HepG2 (cell line): ENCODE measurements at regions not wholly inside any gene's neighbourhood (a gene's known extent, or its start where the extent isn't known, plus 50 kb on each side); places are given as distances from the start of the nearest gene placed in this dataset.

ENCODE experiments used
- ATAC-seq: fragments of 200-7000 bp; cut with Tn5 transposase; 3 replicates; pipeline ENCODE4 v1.9.1; 2020; ENCODE audit warnings: mild to moderate bottlenecking, moderate library complexity
- BruUV-seq: library from RNA; stranded (reverse); fragments of 400-500 nt; replicated peaks from 2 replicates; lab custom pipeline; 2021; lab: Mats Ljungman, UMichigan
- CTCF ChIA-PET: fragments of 300-600 bp; formaldehyde crosslinking; extraction: SDS; loops from one replicate; lab custom pipeline; 2021; ENCODE audit warnings: low total read pairs, inconsistent platforms, low intra/inter-chr PET ratio; lab: Yijun Ruan, JAX
- POLR2A ChIA-PET: fragments of 350-600 bp; sonication (Branson Sonifier 250); formaldehyde crosslinking; loops from one replicate; lab custom pipeline; 2020; ENCODE audit warnings: antibody characterized with exemption, inconsistent platforms; lab: Yijun Ruan, JAX
- DNase-seq: peaks from one replicate; pipeline ENCODE4 v3.0.0-alpha.2; 2015; ENCODE audit warnings: low spot score
- FAIRE-seq: peaks from 3 replicates; lab custom pipeline; 2011; peaks lifted over from hg19 to GRCh38; lab: Jason Lieb, UNC
- H2AFZ ChIP-seq: one replicate; pipeline ENCODE4 v1.6.1; 2011; ENCODE audit warnings: low read length, inconsistent platforms
- H3K27ac ChIP-seq: fragments of 300-600 bp; 3 replicates; pipeline ENCODE4 v1.8.0; 2011; ENCODE audit warnings: mixed run types, mild to moderate bottlenecking, mixed read lengths, low read length, inconsistent platforms; ENCODE audit not compliant: insufficient read depth; ENCODE audit errors: extremely low read length
- H3K27me3 ChIP-seq, 2 experiments: fragments of 200-600 bp in 1 of 2; 2 replicates in 1 of 2; 3 replicates in 1 of 2; pipeline versions ENCODE4 v1.6.0 to v1.8.0; 2011; ENCODE audit warnings: low read length in 2 of 2, mild to moderate bottlenecking in 2 of 2, moderate library complexity in 2 of 2, inconsistent platforms in 1 of 2; ENCODE audit not compliant: insufficient read depth in 2 of 2, control insufficient read depth in 1 of 2
- H3K36me3 ChIP-seq, 2 experiments: fragments of 200-600 bp in 1 of 2; replicated peaks in 1 of 2; 2 replicates in 1 of 2; 3 replicates in 1 of 2; pipeline versions ENCODE4 v1.5.1 to v1.8.0; 2011; ENCODE audit warnings: low read length in 2 of 2, inconsistent platforms in 1 of 2; ENCODE audit not compliant: insufficient read depth in 2 of 2, control insufficient read depth in 1 of 2
- H3K4me1 ChIP-seq: 2 replicates; pipeline ENCODE4 v1.5.1; 2012; ENCODE audit warnings: low read length, inconsistent platforms; ENCODE audit not compliant: insufficient read depth
- H3K4me2 ChIP-seq: 2 replicates; pipeline ENCODE4 v1.6.0; 2011; ENCODE audit warnings: low read depth, low read length, inconsistent platforms
- H3K4me3 ChIP-seq, 3 experiments: fragments of 200-600 bp in 1 of 3; sonication (generic), shearing (Covaris generic) in 1 of 3; replicated peaks in 1 of 3; 2 replicates each; pipeline ENCODE4 v1.5.1; 2011 to 2016; ENCODE audit warnings: low read length in 3 of 3, inconsistent platforms in 2 of 3, low read depth in 2 of 3, mild to moderate bottlenecking in 2 of 3, control low read depth in 1 of 3, mixed read lengths in 1 of 3; ENCODE audit not compliant: insufficient read depth in 1 of 3
- H3K79me2 ChIP-seq: one replicate; pipeline ENCODE4 v1.6.1; 2011; ENCODE audit warnings: low read length, inconsistent platforms; ENCODE audit not compliant: insufficient read depth
- H3K9ac ChIP-seq: 2 replicates; pipeline ENCODE4 v1.6.0; 2011; ENCODE audit warnings: mild to moderate bottlenecking, low read depth, low read length, inconsistent platforms; ENCODE audit not compliant: insufficient read depth
- H3K9me3 ChIP-seq: 2 replicates; pipeline ENCODE4 v1.5.1; 2012; ENCODE audit warnings: mild to moderate bottlenecking, low read length
- H4K20me1 ChIP-seq: 2 replicates; pipeline ENCODE4 v1.6.0; 2011; ENCODE audit warnings: inconsistent platforms, mild to moderate bottlenecking, low read length, moderate library complexity; ENCODE audit not compliant: insufficient read depth
- ATF1 ChIP-seq: IDR thresholded peaks from 2 replicates; pipeline ENCODE4 v1.6.1; 2016; ENCODE audit warnings: mild to moderate bottlenecking, control low read depth
- CENPT ChIP-seq: sonication (generic); formaldehyde crosslinking; IDR thresholded peaks from 2 replicates; pipeline ENCODE4 v1.8.0; 2022; ENCODE audit warnings: low read depth, mild to moderate bottlenecking, moderate library complexity, missing genetic modification reagents
- MEIS2 ChIP-seq: sonication (generic); formaldehyde crosslinking; IDR thresholded peaks from 2 replicates; pipeline ENCODE4 v1.9.0; 2021; ENCODE audit warnings: mild to moderate bottlenecking, missing genetic modification reagents
- NR0B2 ChIP-seq: sonication (generic); formaldehyde crosslinking; IDR thresholded peaks from 2 replicates; pipeline ENCODE4 v1.4.0; 2020; ENCODE audit warnings: mild to moderate bottlenecking, missing genetic modification reagents
- RBM39 ChIP-seq: fragments of 200-400 bp; formaldehyde crosslinking; IDR thresholded peaks from one replicate; pipeline ENCODE4 v1.6.1; 2018; ENCODE audit warnings: antibody characterized with exemption, mild to moderate bottlenecking, low read depth, low read length; ENCODE audit not compliant: poor library complexity, severe bottlenecking
- SRY ChIP-seq: sonication (generic); formaldehyde crosslinking; IDR thresholded peaks from 2 replicates; pipeline ENCODE4 v1.8.0; 2022; ENCODE audit warnings: mild to moderate bottlenecking, missing genetic modification reagents
- TBP ChIP-seq: sonication (generic); formaldehyde crosslinking; IDR thresholded peaks from 2 replicates; pipeline ENCODE4 v1.5.0; 2020; ENCODE audit warnings: missing genetic modification reagents
- ZC3H13 ChIP-seq: sonication (generic); formaldehyde crosslinking; IDR thresholded peaks from 2 replicates; pipeline ENCODE4 v1.8.1; 2023; ENCODE audit warnings: mild to moderate bottlenecking, missing genetic modification reagents, moderate library complexity
- ZNF263 ChIP-seq: sonication (generic); formaldehyde crosslinking; IDR thresholded peaks from 2 replicates; pipeline ENCODE4 v1.4.0; 2020; ENCODE audit warnings: missing genetic modification reagents
- ZNF549 ChIP-seq: sonication (generic); formaldehyde crosslinking; IDR thresholded peaks from 2 replicates; pipeline ENCODE4 v1.5.0; 2020; ENCODE audit warnings: missing genetic modification reagents
- ZNF646 ChIP-seq: sonication (generic); formaldehyde crosslinking; IDR thresholded peaks from 2 replicates; pipeline ENCODE4 v1.9.0; 2021; ENCODE audit warnings: mild to moderate bottlenecking, missing genetic modification reagents
- ZNF839 ChIP-seq: sonication (generic); formaldehyde crosslinking; IDR thresholded peaks from 2 replicates; pipeline ENCODE4 v1.4.0; 2020; ENCODE audit warnings: missing genetic modification reagents, mild to moderate bottlenecking, borderline replicate concordance
- WGBS: methylation state at CpG from one replicate; pipeline ENCODE4 v1.1.6; 2017; ENCODE audit warnings: low lambda C conversion rate; 5-methylcytosine and 5-hydroxymethylcytosine counted together
- in situ Hi-C: cut with HindIII; loops from 2 replicates; pipeline ENCODE4 v1.10.0; 2017; ENCODE audit warnings: low pct_unique_long_range_greater_than_20kb; ENCODE audit not compliant: extremely low pct_ligation_motif_present
- intact Hi-C: fragments of 100-400 bp; cut with micrococcal nuclease; formaldehyde crosslinking; loops from one replicate; pipeline ENCODE4 v1.10.0; 2022; ENCODE audit not compliant: unreplicated experiment

- in situ Hi-C loops, result no loop called here
Measured at GRCh38 chr11:89119426-89119825, 53.6 kb upstream of the GRM5 start.

More at GRCh38 chr11:89119426-89119825, 53.6 kb upstream of the GRM5 start:
- Histone ChIP-seq H3K36me3 (no peaks in the 10 kb centered on the region), H3K4me1 (no peaks in the 10 kb centered on the region), H3K79me2 (no peaks in the 10 kb centered on the region), H2AFZ (no peak overlapping the region), H3K27me3 (no peaks in the 10 kb centered on the region), H3K9ac (no peak overlapping the region), H3K4me3 (no peak overlapping the region), H3K9me3 (no peaks in the 10 kb centered on the region), H3K4me2 (no peak overlapping the region), H4K20me1 (no peaks in the 10 kb centered on the region), H3K27ac (no peak overlapping the region)
- DNase-seq (no peak), FAIRE-seq (no peak), ATAC-seq (no peak)
- TF ChIP-seq ZNF839 (CRISPR knock-in tag) (no peak), ZNF549 (CRISPR knock-in tag) (no peak), NR0B2 (CRISPR knock-in tag) (no peak), ZC3H13 (CRISPR knock-in tag) (no peak), ATF1 (no peak), SRY (no peak), CENPT (CRISPR knock-in tag) (no peak), ZNF263 (CRISPR knock-in tag) (no peak), TBP (CRISPR knock-in tag) (no peak), ZNF646 (CRISPR knock-in tag) (no peak), MEIS2 (no peak), RBM39 (no peak)
- CTCF ChIA-PET, result no interaction called here
- intact Hi-C loops, result no loop called here
- POLR2A ChIA-PET, result no interaction called here
- BruUV-seq, result no TSS peak
- WGBS, result 0% methylated on average over 1 of the region's 1 CpG
